Prostate gland (tissue), 2 donors: ENCODE measurements at regions not wholly inside any gene's neighbourhood (a gene's known extent, or its start where the extent isn't known, plus 50 kb on each side); places are given as distances from the start of the nearest gene placed in this dataset.

Experiments used
- POLR2A ChIP-seq: fragments of 450-650 bp; IDR thresholded peaks from one replicate; pipeline ENCODE4 v1.6.1; 2016; ENCODE audit warnings: antibody characterized with exemption, mild to moderate bottlenecking
- POLR2AphosphoS5 ChIP-seq: sonication (generic); formaldehyde crosslinking; IDR thresholded peaks from one replicate; pipeline ENCODE4 v1.6.1; 2017; ENCODE audit warnings: antibody characterized with exemption
- TF ChIP-seq, protein P1 (sequence below), 4 experiments: fragments of 200-600 bp in 2 of 4; fragments of 450-650 bp in 2 of 4; sonication (generic) in 2 of 4; IDR thresholded peaks; 1 replicate in 3 of 4; 2 replicates in 1 of 4; pipeline ENCODE4 v1.5.1; 2016 to 2019; ENCODE audit warnings: antibody characterized with exemption in 4 of 4, mild to moderate bottlenecking in 2 of 4, moderate library complexity in 2 of 4

DNA sequence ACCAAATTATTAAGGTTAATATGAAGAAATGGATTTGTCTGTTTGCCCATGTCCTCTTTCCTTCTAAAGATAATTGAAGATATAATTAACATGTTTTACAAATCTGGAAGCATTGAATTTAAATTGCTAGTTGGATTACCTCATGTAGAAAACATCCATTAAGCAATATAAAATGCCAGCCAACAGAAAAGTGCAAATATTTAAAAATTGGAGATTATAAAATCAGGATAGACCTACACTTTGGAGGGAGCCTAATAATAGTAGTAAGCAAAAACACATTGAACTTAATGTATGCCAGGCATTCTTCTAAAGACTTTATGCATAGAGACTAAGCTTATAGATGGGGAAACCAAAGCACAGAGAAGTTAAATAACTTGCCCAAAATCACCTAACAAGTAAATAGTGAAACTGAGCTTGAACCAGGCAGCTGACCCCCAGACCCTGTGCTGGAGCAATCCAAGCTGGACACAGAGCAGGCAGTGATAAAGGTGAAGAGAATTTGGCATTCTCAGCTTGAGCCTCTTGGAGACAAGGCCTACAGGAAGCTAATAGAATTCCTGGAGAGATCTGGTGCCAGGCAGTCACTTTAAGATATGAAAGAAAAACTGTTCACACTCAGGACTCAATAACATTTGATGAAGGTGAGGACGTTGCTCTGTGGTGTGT lies 119.8 kb downstream of the ASCL1 start:
- TF ChIP-seq, protein P1, sequence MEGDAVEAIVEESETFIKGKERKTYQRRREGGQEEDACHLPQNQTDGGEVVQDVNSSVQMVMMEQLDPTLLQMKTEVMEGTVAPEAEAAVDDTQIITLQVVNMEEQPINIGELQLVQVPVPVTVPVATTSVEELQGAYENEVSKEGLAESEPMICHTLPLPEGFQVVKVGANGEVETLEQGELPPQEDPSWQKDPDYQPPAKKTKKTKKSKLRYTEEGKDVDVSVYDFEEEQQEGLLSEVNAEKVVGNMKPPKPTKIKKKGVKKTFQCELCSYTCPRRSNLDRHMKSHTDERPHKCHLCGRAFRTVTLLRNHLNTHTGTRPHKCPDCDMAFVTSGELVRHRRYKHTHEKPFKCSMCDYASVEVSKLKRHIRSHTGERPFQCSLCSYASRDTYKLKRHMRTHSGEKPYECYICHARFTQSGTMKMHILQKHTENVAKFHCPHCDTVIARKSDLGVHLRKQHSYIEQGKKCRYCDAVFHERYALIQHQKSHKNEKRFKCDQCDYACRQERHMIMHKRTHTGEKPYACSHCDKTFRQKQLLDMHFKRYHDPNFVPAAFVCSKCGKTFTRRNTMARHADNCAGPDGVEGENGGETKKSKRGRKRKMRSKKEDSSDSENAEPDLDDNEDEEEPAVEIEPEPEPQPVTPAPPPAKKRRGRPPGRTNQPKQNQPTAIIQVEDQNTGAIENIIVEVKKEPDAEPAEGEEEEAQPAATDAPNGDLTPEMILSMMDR (IDR thresholded peaks at IDR 0.05), result no peak
- TF ChIP-seq POLR2A, result no peak
- TF ChIP-seq POLR2AphosphoS5, result no peak
